ENCODE measurements at regions not wholly inside any gene's neighbourhood (a gene's known extent, or its start where the extent isn't known, plus 50 kb on each side); places are given as distances from the start of the nearest gene placed in this dataset.
"Not testable (repeated sequence)": the region's sequence is repeated elsewhere in the genome, so short reads cannot be mapped to it uniquely, and the experiment has no call there.

- H3K36me3 Mint-ChIP-seq; H3K4me3 Mint-ChIP-seq; POLR2A ChIA-PET; H3K27me3 Mint-ChIP-seq; H3K27ac Mint-ChIP-seq; H3K9me3 Mint-ChIP-seq; DNase-seq; ATAC-seq (ENCODE audit: low read depth); H3K4me1 Mint-ChIP-seq: not testable (repeated sequence)
Measured at GRCh38 chr1:220475608-220476007, 52.3 kb upstream of the MARK1 start.

GRCh38 chr1:220475141-220475540, 52.8 kb upstream of the MARK1 start:
- H3K4me1 Mint-ChIP-seq; H3K9me3 Mint-ChIP-seq; H3K36me3 Mint-ChIP-seq; H3K4me3 Mint-ChIP-seq; H3K27me3 Mint-ChIP-seq; H3K27ac Mint-ChIP-seq; DNase-seq; ATAC-seq (ENCODE audit: low read depth); POLR2A ChIA-PET: not testable (repeated sequence)

- Mint-ChIP-seq H3K27ac (no peak overlapping the region), H3K9me3 (no peaks in the 10 kb centered on the region), H3K36me3 (no peaks in the 10 kb centered on the region), H3K4me3 (no peak overlapping the region), H3K27me3 (no peaks in the 10 kb centered on the region), H3K4me1 (no peaks in the 10 kb centered on the region)
- POLR2A ChIA-PET: no interaction called here
- no peak for DNase-seq
- ATAC-seq (ENCODE audit: low read depth): no peak
Measured at GRCh38 chr1:220473440-220473839, 54.5 kb upstream of the MARK1 start.

- H3K4me3 Mint-ChIP-seq: no peak overlapping the region
- H3K27me3 Mint-ChIP-seq: no peaks in the 10 kb centered on the region
- H3K27ac Mint-ChIP-seq: no peak overlapping the region
- ATAC-seq (ENCODE audit: low read depth) (no peak), DNase-seq (no peak)
- POLR2A ChIA-PET: no interaction called here
- no peaks in the 10 kb centered on the region for H3K9me3 Mint-ChIP-seq
- H3K4me1 Mint-ChIP-seq: no peaks in the 10 kb centered on the region
- no peaks in the 10 kb centered on the region for H3K36me3 Mint-ChIP-seq
Measured at GRCh38 chr1:220462752-220463151, 65.2 kb upstream of the MARK1 start.

- Mint-ChIP-seq H3K4me1 (no peaks in the 10 kb centered on the region), H3K27me3 (no peaks in the 10 kb centered on the region), H3K9me3 (no peaks in the 10 kb centered on the region), H3K4me3 (no peak overlapping the region), H3K27ac (no peak overlapping the region), H3K36me3 (no peaks in the 10 kb centered on the region)
- no peak for DNase-seq
- POLR2A ChIA-PET: no interaction called here
- ATAC-seq (ENCODE audit: low read depth): no peak
Measured at GRCh38 chr1:220458936-220459335, 69.0 kb upstream of the MARK1 start.

GRCh38 chr1:220457957-220458609, 69.9 kb upstream of the MARK1 start:
- Mint-ChIP-seq H3K36me3 (no peaks in the 10 kb centered on the region), H3K4me1 (no peaks in the 10 kb centered on the region), H3K4me3 (no peak overlapping the region), H3K27ac (no peak overlapping the region), H3K9me3 (no peaks in the 10 kb centered on the region), H3K27me3 (no peaks in the 10 kb centered on the region)
- POLR2A ChIA-PET: no interaction called here
- no peak for ATAC-seq (ENCODE audit: low read depth)
- no peak for DNase-seq

GRCh38 chr1:220455559-220455958, 72.4 kb upstream of the MARK1 start:
- Mint-ChIP-seq H3K27me3 (peaks cover 7% of the 10 kb centered on the region), H3K27ac (no peak overlapping the region), H3K4me3 (no peak overlapping the region), H3K4me1 (no peaks in the 10 kb centered on the region), H3K9me3 (no peaks in the 10 kb centered on the region), H3K36me3 (no peaks in the 10 kb centered on the region)
- POLR2A ChIA-PET: no interaction called here
- no peak for ATAC-seq (ENCODE audit: low read depth)
- no peak for DNase-seq

GRCh38 chr1:220454155-220454777, 73.7 kb upstream of the MARK1 start:
- Mint-ChIP-seq H3K9me3 (no peaks in the 10 kb centered on the region), H3K27ac (no peak overlapping the region), H3K4me1 (no peaks in the 10 kb centered on the region), H3K4me3 (no peak overlapping the region), H3K36me3 (no peaks in the 10 kb centered on the region), H3K27me3 (peaks cover 9% of the 10 kb centered on the region)
- ATAC-seq (ENCODE audit: low read depth) (no peak), DNase-seq (no peak)
- POLR2A ChIA-PET: no interaction called here

- ATAC-seq (ENCODE audit: low read depth) (no peak), DNase-seq (no peak)
- Mint-ChIP-seq H3K36me3 (no peaks in the 10 kb centered on the region), H3K27me3 (peaks cover 12% of the 10 kb centered on the region), H3K9me3 (no peaks in the 10 kb centered on the region), H3K27ac (no peak overlapping the region), H3K4me1 (no peaks in the 10 kb centered on the region), H3K4me3 (no peak overlapping the region)
- POLR2A ChIA-PET: no interaction called here
Measured at GRCh38 chr1:220453371-220453770, 74.6 kb upstream of the MARK1 start.

GRCh38 chr1:220451532-220451931, 76.4 kb upstream of the MARK1 start:
- DNase-seq (no peak), ATAC-seq (ENCODE audit: low read depth) (no peak)
- POLR2A ChIA-PET: no interaction called here
- Mint-ChIP-seq H3K27ac (peak overlapping the region; percentile 3), H3K9me3 (no peaks in the 10 kb centered on the region), H3K36me3 (no peaks in the 10 kb centered on the region), H3K4me1 (no peaks in the 10 kb centered on the region), H3K27me3 (peaks cover 14% of the 10 kb centered on the region), H3K4me3 (no peak overlapping the region)

- Mint-ChIP-seq H3K27ac (no peak overlapping the region), H3K9me3 (no peaks in the 10 kb centered on the region), H3K4me3 (no peak overlapping the region), H3K4me1 (no peaks in the 10 kb centered on the region), H3K36me3 (no peaks in the 10 kb centered on the region), H3K27me3 (peaks cover 14% of the 10 kb centered on the region)
- DNase-seq (no peak), ATAC-seq (ENCODE audit: low read depth) (no peak)
- POLR2A ChIA-PET: no interaction called here
Measured at GRCh38 chr1:220450927-220451326, 77.0 kb upstream of the MARK1 start.

- ATAC-seq (ENCODE audit: low read depth): no peak
- H3K36me3 Mint-ChIP-seq: no peaks in the 10 kb centered on the region
- POLR2A ChIA-PET: no interaction called here
Measured at GRCh38 chr1:220448217-220448616, 79.7 kb upstream of the MARK1 start.

GRCh38 chr1:220444586-220444985, 83.3 kb upstream of the MARK1 start:
- ATAC-seq (ENCODE audit: low read depth); H3K4me1 Mint-ChIP-seq; H3K4me3 Mint-ChIP-seq; H3K9me3 Mint-ChIP-seq; H3K27ac Mint-ChIP-seq; H3K36me3 Mint-ChIP-seq; DNase-seq; POLR2A ChIA-PET: not testable (repeated sequence)
- H3K27me3 Mint-ChIP-seq: peaks cover 11% of the 10 kb centered on the region

More at GRCh38 chr1:220448217-220448616, 79.7 kb upstream of the MARK1 start:
- H3K27ac Mint-ChIP-seq: no peak overlapping the region
- no peak for DNase-seq
- H3K4me1 Mint-ChIP-seq: no peaks in the 10 kb centered on the region
- peaks cover 14% of the 10 kb centered on the region for H3K27me3 Mint-ChIP-seq
- H3K9me3 Mint-ChIP-seq: no peaks in the 10 kb centered on the region
- no peak overlapping the region for H3K4me3 Mint-ChIP-seq

GRCh38 chr1:220441211-220441610, 86.7 kb upstream of the MARK1 start:
- Mint-ChIP-seq H3K27ac (no peak overlapping the region), H3K27me3 (peaks cover 4% of the 10 kb centered on the region), H3K4me3 (no peak overlapping the region), H3K9me3 (no peaks in the 10 kb centered on the region), H3K4me1 (no peaks in the 10 kb centered on the region), H3K36me3 (no peaks in the 10 kb centered on the region)
- ATAC-seq (ENCODE audit: low read depth) (no peak), DNase-seq (no peak)
- POLR2A ChIA-PET: no interaction called here
